Spleen (tissue), 11 donors: ENCODE measurements at regions not wholly inside any gene's neighbourhood (a gene's known extent, or its start where the extent isn't known, plus 50 kb on each side); places are given as distances from the start of the nearest gene placed in this dataset.

ENCODE experiments used
- DNase-seq: peaks from one replicate; pipeline ENCODE4 v3.0.0-alpha.2; 2020
- H3K27ac ChIP-seq, 8 donors: fragments of 200-600 bp; sonication (generic) in 7 of 8; 1 replicate in 4 of 8; 2 replicates in 4 of 8; pipeline versions ENCODE4 v1.5.0 to v1.8.0; 2016 to 2021; ENCODE audit warnings: inconsistent platforms in 4 of 8, mild to moderate bottlenecking in 4 of 8, moderate library complexity in 1 of 8
- H3K27me3 ChIP-seq, 7 donors: fragments of 200-600 bp; sonication (generic) in 6 of 7; replicated peaks in 1 of 7; 1 replicate in 4 of 7; 2 replicates in 3 of 7; pipeline versions ENCODE4 v1.5.0 to v1.8.0; 2016 to 2021; ENCODE audit warnings: inconsistent platforms in 3 of 7, mild to moderate bottlenecking in 1 of 7
- H3K36me3 ChIP-seq, 6 donors: fragments of 200-600 bp; sonication (generic) in 5 of 6; 1 replicate in 4 of 6; 2 replicates in 2 of 6; pipeline versions ENCODE4 v1.5.0 to v1.8.0; 2016 to 2021; ENCODE audit warnings: inconsistent platforms in 2 of 6
- H3K4me1 ChIP-seq, 6 donors: fragments of 200-600 bp; sonication (generic) in 5 of 6; 1 replicate in 3 of 6; 2 replicates in 3 of 6; pipeline versions ENCODE4 v1.5.0 to v1.8.0; 2016 to 2021; ENCODE audit warnings: inconsistent platforms in 3 of 6
- H3K4me3 ChIP-seq, 8 donors: fragments of 200-600 bp; sonication (generic) in 7 of 8; 1 replicate in 4 of 8; 2 replicates in 4 of 8; pipeline versions ENCODE4 v1.5.0 to v1.8.0; 2016 to 2021; ENCODE audit warnings: inconsistent platforms in 4 of 8, mild to moderate bottlenecking in 4 of 8, moderate library complexity in 2 of 8
- H3K9me3 ChIP-seq, 8 donors: fragments of 200-600 bp; sonication (generic) in 7 of 8; 1 replicate in 4 of 8; 2 replicates in 4 of 8; pipeline versions ENCODE4 v1.5.0 to v1.8.0; 2016 to 2021; ENCODE audit warnings: inconsistent platforms in 4 of 8
- POLR2A ChIP-seq, 3 donors: fragments of 450-650 bp; IDR thresholded peaks; one replicate each; pipeline ENCODE4 v1.5.1; 2017; ENCODE audit warnings: antibody characterized with exemption in 3 of 3, mild to moderate bottlenecking in 1 of 3
- POLR2AphosphoS5 ChIP-seq, 3 donors: sonication (generic); formaldehyde crosslinking; IDR thresholded peaks; one replicate each; pipeline ENCODE4 v1.5.1; 2017; ENCODE audit warnings: antibody characterized with exemption in 3 of 3
- WGBS, 5 donors: extraction: QIAGEN DNeasy Blood & Tissue Kit in 3 of 5; methylation state at CpG; one replicate each; pipeline versions ENCODE4 v1.1.5 to v1.1.7; 2013 to 2018; 5-methylcytosine and 5-hydroxymethylcytosine counted together
- intact Hi-C: fragments of 100-400 bp; cut with DNase I; formaldehyde crosslinking; loops from one replicate; pipeline ENCODE4 v1.15.0; 2023; ENCODE audit warnings: low total_unique reads
- TF ChIP-seq, protein P1 (sequence below), 11 experiments: fragments of 200-600 bp in 7 of 11; fragments of 450-650 bp in 4 of 11; sonication (generic) in 4 of 11; IDR thresholded peaks in 8 of 11; conservative IDR thresholded peaks in 3 of 11; 1 replicate in 7 of 11; 2 replicates in 4 of 11; pipeline versions ENCODE4 v1.4.0 to v1.8.0; 2016 to 2021; ENCODE audit warnings: antibody characterized with exemption in 11 of 11, inconsistent platforms in 4 of 11, mild to moderate bottlenecking in 1 of 11
- donor health status: healthy with polysubstance abuse.
- donor health status: DM: no; HTN: no; CAD: no; lungs with moderate emphysema.
- donor health status: DM: no; HTN: no; CAD: no.
- donor health status: Bipolar disorder and iron deficiency.
- donor health status: healthy.
- donor health status: DM: no; HTN: no; CAD: no.
- donor health status: DM: yes; HTN: yes; CAD: no.

DNA sequence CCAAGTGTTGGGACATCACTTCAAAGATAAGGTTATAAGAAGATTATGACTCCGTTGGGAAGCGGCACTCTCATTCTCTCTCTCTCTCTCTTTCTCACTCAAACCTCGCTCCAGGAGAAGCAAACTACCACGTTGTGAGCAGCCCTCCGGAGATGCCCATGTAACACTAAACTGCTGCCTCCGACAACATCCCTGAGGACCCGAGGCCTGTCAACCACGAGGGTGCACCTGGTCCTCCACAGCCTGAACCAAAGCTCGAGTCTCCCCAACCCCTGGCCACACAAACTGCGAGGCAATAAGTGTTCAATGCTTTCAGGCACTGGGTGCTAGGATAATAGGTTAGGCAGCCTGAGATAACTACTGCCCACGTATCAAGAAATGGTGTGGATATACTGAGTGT is 654.5 kb upstream of the ID2 start:
- intact Hi-C loops = no loop called here
- Histone ChIP-seq H3K27me3 (peaks cover 0 to 9% (median 0%) of the 10 kb centered on the region in 7 donors), H3K9me3 (no peaks in the 10 kb centered on the region), H3K36me3 (no peaks in the 10 kb centered on the region), H3K4me1 (peaks cover 0 to 15% (median 0%) of the 10 kb centered on the region in 6 donors), H3K27ac (no peak overlapping the region), H3K4me3 (no peak overlapping the region)
- 89 to 92% (median 91%) methylated on average over 11 of the region's 11 CpGs for WGBS, 5 donors
- TF ChIP-seq POLR2AphosphoS5 (IDR thresholded peaks at IDR 0.05) (no peak), POLR2A (IDR thresholded peaks at IDR 0.05) (no peak)
- TF ChIP-seq, protein P1, sequence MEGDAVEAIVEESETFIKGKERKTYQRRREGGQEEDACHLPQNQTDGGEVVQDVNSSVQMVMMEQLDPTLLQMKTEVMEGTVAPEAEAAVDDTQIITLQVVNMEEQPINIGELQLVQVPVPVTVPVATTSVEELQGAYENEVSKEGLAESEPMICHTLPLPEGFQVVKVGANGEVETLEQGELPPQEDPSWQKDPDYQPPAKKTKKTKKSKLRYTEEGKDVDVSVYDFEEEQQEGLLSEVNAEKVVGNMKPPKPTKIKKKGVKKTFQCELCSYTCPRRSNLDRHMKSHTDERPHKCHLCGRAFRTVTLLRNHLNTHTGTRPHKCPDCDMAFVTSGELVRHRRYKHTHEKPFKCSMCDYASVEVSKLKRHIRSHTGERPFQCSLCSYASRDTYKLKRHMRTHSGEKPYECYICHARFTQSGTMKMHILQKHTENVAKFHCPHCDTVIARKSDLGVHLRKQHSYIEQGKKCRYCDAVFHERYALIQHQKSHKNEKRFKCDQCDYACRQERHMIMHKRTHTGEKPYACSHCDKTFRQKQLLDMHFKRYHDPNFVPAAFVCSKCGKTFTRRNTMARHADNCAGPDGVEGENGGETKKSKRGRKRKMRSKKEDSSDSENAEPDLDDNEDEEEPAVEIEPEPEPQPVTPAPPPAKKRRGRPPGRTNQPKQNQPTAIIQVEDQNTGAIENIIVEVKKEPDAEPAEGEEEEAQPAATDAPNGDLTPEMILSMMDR (IDR thresholded peaks at IDR 0.05 in 8 of 11, conservative IDR thresholded peaks at IDR 0.05 in 3 of 11) = no peak
- no peak for DNase-seq

- Histone ChIP-seq H3K27ac (no peak overlapping the region), H3K9me3 (no peaks in the 10 kb centered on the region), H3K4me3 (no peak overlapping the region), H3K27me3 (peaks cover 0 to 9% (median 0%) of the 10 kb centered on the region in 7 donors), H3K4me1 (peaks cover 0 to 9% (median 0%) of the 10 kb centered on the region in 6 donors), H3K36me3 (no peaks in the 10 kb centered on the region)
- 88 to 95% (median 91%) methylated on average over 18 to 21 of the region's 21 CpGs for WGBS, 5 donors
- no peak for DNase-seq
- no peak for TF ChIP-seq POLR2AphosphoS5 (IDR thresholded peaks at IDR 0.05)
- TF ChIP-seq, protein P1 (IDR thresholded peaks at IDR 0.05 in 8 of 11, conservative IDR thresholded peaks at IDR 0.05 in 3 of 11) = no peak
- no peak for TF ChIP-seq POLR2A (IDR thresholded peaks at IDR 0.05)
- intact Hi-C loops = no loop called here
Measured at GRCh38 chr2:8028036-8028435, 653.8 kb upstream of the ID2 start.

DNA sequence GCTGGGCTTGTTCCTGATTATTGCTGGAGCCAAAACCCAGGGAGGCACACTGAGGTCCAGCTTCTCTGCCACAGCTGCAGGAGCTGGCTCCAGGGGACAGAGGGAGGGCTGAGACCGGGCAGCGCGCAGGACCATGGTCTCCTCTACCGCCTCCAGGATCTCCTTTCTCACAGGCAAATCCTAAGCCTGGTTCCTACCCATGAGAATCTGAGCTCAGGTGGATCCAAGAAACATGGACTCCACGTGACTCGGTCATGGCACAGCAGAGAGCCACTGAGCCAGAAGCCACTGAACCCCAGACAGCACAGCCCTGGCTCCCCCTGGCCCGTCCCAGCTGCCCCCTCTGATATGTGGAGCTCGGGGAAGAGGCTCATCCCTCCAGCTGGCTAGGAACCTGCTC is 653.4 kb upstream of the ID2 start:
- Histone ChIP-seq H3K27me3 (peaks cover 0 to 9% (median 0%) of the 10 kb centered on the region in 7 donors), H3K36me3 (no peaks in the 10 kb centered on the region), H3K4me1 (peaks cover 0 to 5% (median 0%) of the 10 kb centered on the region in 6 donors), H3K4me3 (no peak overlapping the region), H3K9me3 (no peaks in the 10 kb centered on the region), H3K27ac (no peak overlapping the region)
- DNase-seq = no peak
- intact Hi-C loops = no loop called here
- TF ChIP-seq, protein P1 (IDR thresholded peaks at IDR 0.05 in 8 of 11, conservative IDR thresholded peaks at IDR 0.05 in 3 of 11) = no peak
- no peak for TF ChIP-seq POLR2AphosphoS5 (IDR thresholded peaks at IDR 0.05)
- TF ChIP-seq POLR2A (IDR thresholded peaks at IDR 0.05) = no peak
- WGBS, 5 donors = 69 to 87% (median 84%) methylated on average over 2 to 8 of the region's 8 CpGs

- TF ChIP-seq, protein P1 (IDR thresholded peaks at IDR 0.05 in 8 of 11, conservative IDR thresholded peaks at IDR 0.05 in 3 of 11) = no peak
- TF ChIP-seq POLR2AphosphoS5 (IDR thresholded peaks at IDR 0.05) (no peak), POLR2A (IDR thresholded peaks at IDR 0.05) (no peak)
- Histone ChIP-seq H3K27me3 (peaks cover 0 to 9% (median 0%) of the 10 kb centered on the region in 7 donors), H3K27ac (no peak overlapping the region), H3K4me1 (no peaks in the 10 kb centered on the region), H3K9me3 (no peaks in the 10 kb centered on the region), H3K4me3 (no peak overlapping the region), H3K36me3 (no peaks in the 10 kb centered on the region)
- intact Hi-C loops = no loop called here
- no peak for DNase-seq
- WGBS, 5 donors = 70 to 88% (median 85%) methylated on average over 5 of the region's 5 CpGs
Measured at GRCh38 chr2:8028981-8029380, 652.9 kb upstream of the ID2 start.
